Neural progenitor cell (in vitro differentiated cells): ENCODE measurements at regions not wholly inside any gene's neighbourhood (a gene's known extent, or its start where the extent isn't known, plus 50 kb on each side); places are given as distances from the start of the nearest gene placed in this dataset.

ENCODE experiments used
- DNase-seq: peaks from one replicate; pipeline ENCODE4 v3.0.0-alpha.2; 2016; ENCODE audit warnings: low spot score
- H2AFZ ChIP-seq: fragments of 200-600 bp; sonication (generic); replicated peaks from 2 replicates; pipeline ENCODE4 v1.6.1; 2016; ENCODE audit warnings: antibody characterized with exemption
- H3F3A ChIP-seq: fragments of 200-600 bp; sonication (generic); 2 replicates; pipeline ENCODE4 v1.6.1; 2016; ENCODE audit warnings: antibody characterized with exemption, low read depth
- H3K27ac ChIP-seq: fragments of 200-600 bp; sonication (generic); 2 replicates; pipeline ENCODE4 v1.5.1; 2016; ENCODE audit warnings: mild to moderate bottlenecking
- H3K27me3 ChIP-seq: fragments of 200-600 bp; sonication (generic); 2 replicates; pipeline ENCODE4 v1.6.1; 2016; ENCODE audit warnings: mild to moderate bottlenecking, moderate library complexity
- H3K36me3 ChIP-seq: fragments of 200-600 bp; sonication (generic); 2 replicates; pipeline ENCODE4 v1.5.1; 2016
- H3K4me1 ChIP-seq: fragments of 200-600 bp; sonication (generic); 2 replicates; pipeline ENCODE4 v1.6.1; 2016; ENCODE audit warnings: mixed run types
- H3K4me2 ChIP-seq: fragments of 200-600 bp; sonication (generic); 2 replicates; pipeline ENCODE4 v1.6.1; 2016
- H3K4me3 ChIP-seq: fragments of 200-600 bp; sonication (generic); 2 replicates; pipeline ENCODE4 v1.5.1; 2016
- H3K79me2 ChIP-seq: fragments of 200-600 bp; sonication (generic); 2 replicates; pipeline ENCODE4 v1.6.1; 2016; ENCODE audit warnings: low read depth
- H3K9ac ChIP-seq: fragments of 200-600 bp; sonication (generic); 2 replicates; pipeline ENCODE4 v1.6.1; 2016
- H3K9me3 ChIP-seq: fragments of 200-600 bp; sonication (generic); 2 replicates; pipeline ENCODE4 v1.5.1; 2016; ENCODE audit warnings: low read depth
- H4K20me1 ChIP-seq: fragments of 200-600 bp; sonication (generic); 2 replicates; pipeline ENCODE4 v1.6.1; 2016; ENCODE audit warnings: low read depth
- H3K27ac Mint-ChIP-seq: 3 replicates; pipeline ENCODE4 v1.8.0; 2021; ENCODE audit warnings: mixed read lengths
- H3K27me3 Mint-ChIP-seq: 2 replicates; pipeline ENCODE4 v1.8.0; 2022; ENCODE audit warnings: low read depth, mild to moderate bottlenecking, inconsistent platforms, moderate library complexity, mixed read lengths; ENCODE audit not compliant: insufficient read depth
- H3K36me3 Mint-ChIP-seq: 3 replicates; pipeline ENCODE4 v1.8.0; 2021; ENCODE audit warnings: mixed read lengths
- H3K4me1 Mint-ChIP-seq: 3 replicates; pipeline ENCODE4 v1.8.0; 2021; ENCODE audit warnings: mixed read lengths
- H3K4me3 Mint-ChIP-seq: 3 replicates; pipeline ENCODE4 v1.8.0; 2021; ENCODE audit warnings: mild to moderate bottlenecking, moderate library complexity, mixed read lengths
- H3K9me3 Mint-ChIP-seq: 3 replicates; pipeline ENCODE4 v1.8.0; 2020; ENCODE audit warnings: mixed read lengths
- EZH2 ChIP-seq: fragments of 200-600 bp; sonication (generic); IDR thresholded peaks from 2 replicates; pipeline ENCODE4 v1.6.1; 2017; ENCODE audit warnings: antibody characterized with exemption, mild to moderate bottlenecking, moderate library complexity
- EZH2phosphoT487 ChIP-seq: fragments of 200-600 bp; sonication (generic); IDR thresholded peaks from 2 replicates; pipeline ENCODE4 v1.6.1; 2017; ENCODE audit warnings: antibody characterized with exemption
- TF ChIP-seq, protein P1 (sequence below): fragments of 200-600 bp; sonication (generic); IDR thresholded peaks from 2 replicates; pipeline ENCODE4 v1.5.1; 2017; ENCODE audit warnings: antibody characterized with exemption, mild to moderate bottlenecking

DNA sequence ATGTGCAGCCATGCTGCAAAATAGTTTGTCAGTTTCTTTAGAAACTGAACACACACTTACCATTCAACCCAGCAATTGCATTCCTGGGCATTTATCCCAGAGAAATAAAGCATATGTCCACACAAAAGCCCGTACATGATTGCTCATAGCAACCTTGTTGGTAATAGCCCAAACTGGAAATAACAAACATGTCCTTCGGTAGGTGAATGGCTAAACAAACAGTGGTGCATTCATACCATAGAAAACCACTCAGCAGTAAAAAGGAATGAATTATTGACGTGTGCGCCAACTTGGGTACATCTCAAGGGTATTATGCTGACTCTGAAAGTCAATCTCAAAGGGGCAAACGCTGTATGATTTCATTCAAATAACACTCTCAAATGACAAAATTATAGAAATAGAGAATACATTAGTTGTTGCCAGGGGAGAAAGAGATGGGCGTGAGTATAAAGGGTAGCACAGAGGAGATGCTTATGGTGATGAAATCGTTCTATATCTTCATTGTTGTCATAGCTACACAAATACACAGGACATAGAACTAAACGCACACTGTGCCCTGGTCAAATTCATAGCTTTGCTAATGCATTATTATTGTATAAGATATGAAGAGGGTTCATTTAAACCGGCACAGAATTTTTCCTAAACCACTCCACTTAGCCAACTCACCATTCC lies 58.2 kb downstream of the DRD1 start:
- no peak overlapping the region for H3K4me2 ChIP-seq
- no peaks in the 10 kb centered on the region for H3K9me3 Mint-ChIP-seq
- H3K27ac ChIP-seq, result no peak overlapping the region

GRCh38 chr5:175384724-175385552 lies 59.0 kb downstream of the DRD1 start:
- peaks cover 3% of the 10 kb centered on the region for H3K4me1 ChIP-seq
- H3K27me3 Mint-ChIP-seq, result peaks cover 6% of the 10 kb centered on the region

More for the DNA sequence above, 58.2 kb downstream of the DRD1 start:
- peaks cover 18% of the 10 kb centered on the region for H3K4me1 Mint-ChIP-seq
- peaks cover 3% of the 10 kb centered on the region for H3K4me1 ChIP-seq
- H3K4me3 Mint-ChIP-seq, result no peak overlapping the region
- no peaks in the 10 kb centered on the region for H3K36me3 Mint-ChIP-seq
- DNase-seq, result no peak
- no peaks in the 10 kb centered on the region for H3K27me3 ChIP-seq
- H3K27me3 Mint-ChIP-seq, result peaks cover 6% of the 10 kb centered on the region
- H3K9ac ChIP-seq, result no peak overlapping the region
- no peaks in the 10 kb centered on the region for H3K79me2 ChIP-seq
- no peak overlapping the region for H3K27ac Mint-ChIP-seq
- H2AFZ ChIP-seq, result no peak overlapping the region
- TF ChIP-seq, protein P1, sequence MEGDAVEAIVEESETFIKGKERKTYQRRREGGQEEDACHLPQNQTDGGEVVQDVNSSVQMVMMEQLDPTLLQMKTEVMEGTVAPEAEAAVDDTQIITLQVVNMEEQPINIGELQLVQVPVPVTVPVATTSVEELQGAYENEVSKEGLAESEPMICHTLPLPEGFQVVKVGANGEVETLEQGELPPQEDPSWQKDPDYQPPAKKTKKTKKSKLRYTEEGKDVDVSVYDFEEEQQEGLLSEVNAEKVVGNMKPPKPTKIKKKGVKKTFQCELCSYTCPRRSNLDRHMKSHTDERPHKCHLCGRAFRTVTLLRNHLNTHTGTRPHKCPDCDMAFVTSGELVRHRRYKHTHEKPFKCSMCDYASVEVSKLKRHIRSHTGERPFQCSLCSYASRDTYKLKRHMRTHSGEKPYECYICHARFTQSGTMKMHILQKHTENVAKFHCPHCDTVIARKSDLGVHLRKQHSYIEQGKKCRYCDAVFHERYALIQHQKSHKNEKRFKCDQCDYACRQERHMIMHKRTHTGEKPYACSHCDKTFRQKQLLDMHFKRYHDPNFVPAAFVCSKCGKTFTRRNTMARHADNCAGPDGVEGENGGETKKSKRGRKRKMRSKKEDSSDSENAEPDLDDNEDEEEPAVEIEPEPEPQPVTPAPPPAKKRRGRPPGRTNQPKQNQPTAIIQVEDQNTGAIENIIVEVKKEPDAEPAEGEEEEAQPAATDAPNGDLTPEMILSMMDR, result no peak
- TF ChIP-seq EZH2 (no peak), EZH2phosphoT487 (no peak)
- no peaks in the 10 kb centered on the region for H4K20me1 ChIP-seq
- no peaks in the 10 kb centered on the region for H3K9me3 ChIP-seq
- no peak overlapping the region for H3K4me3 ChIP-seq
- H3K36me3 ChIP-seq, result no peaks in the 10 kb centered on the region
- no peaks in the 10 kb centered on the region for H3F3A ChIP-seq

GRCh38 chr5:175383350-175383749 lies 60.6 kb downstream of the DRD1 start:
- H3K27me3 Mint-ChIP-seq, result peaks cover 4% of the 10 kb centered on the region
- Histone ChIP-seq H3K9ac (no peak overlapping the region), H3F3A (no peaks in the 10 kb centered on the region), H3K4me2 (no peak overlapping the region), H2AFZ (no peak overlapping the region), H3K9me3 (no peaks in the 10 kb centered on the region), H3K36me3 (no peaks in the 10 kb centered on the region), H3K4me3 (no peak overlapping the region), H3K27me3 (no peaks in the 10 kb centered on the region), H3K4me1 (peaks cover 3% of the 10 kb centered on the region), H3K27ac (no peak overlapping the region), H4K20me1 (no peaks in the 10 kb centered on the region), H3K79me2 (no peaks in the 10 kb centered on the region)
- no peaks in the 10 kb centered on the region for H3K9me3 Mint-ChIP-seq
- peak overlapping the region; percentile 11 for H3K27ac Mint-ChIP-seq
- H3K4me1 Mint-ChIP-seq, result peaks cover 18% of the 10 kb centered on the region
- DNase-seq, result no peak
- H3K4me3 Mint-ChIP-seq, result no peak overlapping the region
- no peaks in the 10 kb centered on the region for H3K36me3 Mint-ChIP-seq
- TF ChIP-seq EZH2, result no peak
- no peak for TF ChIP-seq EZH2phosphoT487
- TF ChIP-seq, protein P1, result no peak

More at GRCh38 chr5:175384724-175385552, 59.0 kb downstream of the DRD1 start:
- H3K9ac ChIP-seq, result no peak overlapping the region
- no peak for TF ChIP-seq EZH2phosphoT487
- TF ChIP-seq, protein P1, result no peak
- TF ChIP-seq EZH2, result no peak
- no peaks in the 10 kb centered on the region for H3F3A ChIP-seq
- Mint-ChIP-seq H3K9me3 (no peaks in the 10 kb centered on the region), H3K27ac (no peak overlapping the region), H3K4me3 (no peak overlapping the region), H3K36me3 (no peaks in the 10 kb centered on the region), H3K4me1 (peaks cover 18% of the 10 kb centered on the region)
- no peaks in the 10 kb centered on the region for H3K36me3 ChIP-seq
- no peaks in the 10 kb centered on the region for H4K20me1 ChIP-seq
- no peak overlapping the region for H2AFZ ChIP-seq
- H3K27ac ChIP-seq, result no peak overlapping the region
- H3K4me3 ChIP-seq, result no peak overlapping the region
- no peaks in the 10 kb centered on the region for H3K27me3 ChIP-seq
- H3K9me3 ChIP-seq, result no peaks in the 10 kb centered on the region
- no peak overlapping the region for H3K4me2 ChIP-seq
- no peaks in the 10 kb centered on the region for H3K79me2 ChIP-seq
- DNase-seq, result no peak
